ENCODE measurements at regions not wholly inside any gene's neighbourhood (a gene's known extent, or its start where the extent isn't known, plus 50 kb on each side); places are given as distances from the start of the nearest gene placed in this dataset.

DNA sequence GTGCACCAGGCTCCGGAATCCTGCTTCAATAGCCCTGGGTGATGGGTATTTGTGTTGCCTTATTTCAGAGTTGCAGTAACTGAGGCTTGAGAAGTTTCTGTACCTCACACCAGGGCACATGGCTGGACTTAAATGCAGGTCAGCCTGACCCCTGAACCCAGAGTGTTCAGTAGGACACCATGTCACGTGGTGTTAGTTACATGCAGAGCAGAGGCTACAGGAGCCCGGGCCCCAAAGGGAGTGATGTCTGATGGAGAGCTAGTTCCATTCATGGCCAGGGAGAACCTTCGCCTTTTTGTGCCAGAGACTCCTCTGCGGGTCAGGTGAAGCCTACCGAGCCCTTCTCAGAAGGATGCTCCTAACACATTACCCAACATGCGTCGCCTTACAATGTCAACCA is 161.4 kb upstream of the CST7 start:
- peaks cover 8% of the 10 kb centered on the region for H3K27me3 ChIP-seq
- TF ChIP-seq EP300 (IDR thresholded peaks at IDR 0.05) (no peak), POLR2AphosphoS5 (IDR thresholded peaks at IDR 0.05) (no peak), POLR2A (IDR thresholded peaks at IDR 0.05) (no peak)
- TF ChIP-seq, protein P1, sequence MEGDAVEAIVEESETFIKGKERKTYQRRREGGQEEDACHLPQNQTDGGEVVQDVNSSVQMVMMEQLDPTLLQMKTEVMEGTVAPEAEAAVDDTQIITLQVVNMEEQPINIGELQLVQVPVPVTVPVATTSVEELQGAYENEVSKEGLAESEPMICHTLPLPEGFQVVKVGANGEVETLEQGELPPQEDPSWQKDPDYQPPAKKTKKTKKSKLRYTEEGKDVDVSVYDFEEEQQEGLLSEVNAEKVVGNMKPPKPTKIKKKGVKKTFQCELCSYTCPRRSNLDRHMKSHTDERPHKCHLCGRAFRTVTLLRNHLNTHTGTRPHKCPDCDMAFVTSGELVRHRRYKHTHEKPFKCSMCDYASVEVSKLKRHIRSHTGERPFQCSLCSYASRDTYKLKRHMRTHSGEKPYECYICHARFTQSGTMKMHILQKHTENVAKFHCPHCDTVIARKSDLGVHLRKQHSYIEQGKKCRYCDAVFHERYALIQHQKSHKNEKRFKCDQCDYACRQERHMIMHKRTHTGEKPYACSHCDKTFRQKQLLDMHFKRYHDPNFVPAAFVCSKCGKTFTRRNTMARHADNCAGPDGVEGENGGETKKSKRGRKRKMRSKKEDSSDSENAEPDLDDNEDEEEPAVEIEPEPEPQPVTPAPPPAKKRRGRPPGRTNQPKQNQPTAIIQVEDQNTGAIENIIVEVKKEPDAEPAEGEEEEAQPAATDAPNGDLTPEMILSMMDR (IDR thresholded peaks at IDR 0.05): no peak
- H3K36me3 ChIP-seq: no peaks in the 10 kb centered on the region
- H3K9me3 ChIP-seq: no peaks in the 10 kb centered on the region
- no peaks in the 10 kb centered on the region for H3K4me1 ChIP-seq
- 92 to 100% methylated on average over 4 to 6 of the region's 8 CpGs for WGBS, 2 donors (ENCODE audit: low coverage in 1 of 2)
- no peak overlapping the region for H3K4me3 ChIP-seq
- H3K27ac ChIP-seq: no peak overlapping the region
- no peak for ATAC-seq

DNA sequence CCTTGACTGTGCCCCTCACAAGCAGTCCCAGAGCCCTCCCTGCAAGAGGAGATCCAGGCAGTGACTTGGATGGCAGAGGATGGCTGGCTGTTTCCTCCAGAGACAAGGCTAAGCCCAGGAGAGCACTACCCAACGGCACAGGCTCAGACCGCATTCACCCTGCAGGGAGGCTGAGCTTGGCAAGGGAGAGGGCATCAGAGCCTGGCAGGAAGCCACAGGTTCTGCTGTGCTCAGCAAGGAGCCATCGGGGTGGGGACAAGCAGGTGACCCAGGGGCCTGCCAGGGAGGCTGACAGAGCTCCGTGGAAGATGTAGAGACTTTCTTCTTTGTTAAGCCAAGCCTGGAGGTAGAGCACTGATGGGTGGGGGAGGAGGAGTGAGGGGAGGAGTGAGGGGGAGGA is 159.2 kb upstream of the CST7 start:
- TF ChIP-seq POLR2AphosphoS5 (IDR thresholded peaks at IDR 0.05): no peak
- TF ChIP-seq, protein P1 (IDR thresholded peaks at IDR 0.05): no peak
- TF ChIP-seq POLR2A (IDR thresholded peaks at IDR 0.05): no peak
- TF ChIP-seq EP300 (IDR thresholded peaks at IDR 0.05): no peak
- H3K27me3 ChIP-seq: peaks cover 14% of the 10 kb centered on the region
- WGBS, 2 donors (ENCODE audit: low coverage in 1 of 2): 60% methylated on average over 1 of the region's 4 CpGs
- H3K27ac ChIP-seq: no peak overlapping the region
- no peaks in the 10 kb centered on the region for H3K9me3 ChIP-seq
- no peak for ATAC-seq
- no peaks in the 10 kb centered on the region for H3K36me3 ChIP-seq
- no peaks in the 10 kb centered on the region for H3K4me1 ChIP-seq
- no peak overlapping the region for H3K4me3 ChIP-seq

DNA sequence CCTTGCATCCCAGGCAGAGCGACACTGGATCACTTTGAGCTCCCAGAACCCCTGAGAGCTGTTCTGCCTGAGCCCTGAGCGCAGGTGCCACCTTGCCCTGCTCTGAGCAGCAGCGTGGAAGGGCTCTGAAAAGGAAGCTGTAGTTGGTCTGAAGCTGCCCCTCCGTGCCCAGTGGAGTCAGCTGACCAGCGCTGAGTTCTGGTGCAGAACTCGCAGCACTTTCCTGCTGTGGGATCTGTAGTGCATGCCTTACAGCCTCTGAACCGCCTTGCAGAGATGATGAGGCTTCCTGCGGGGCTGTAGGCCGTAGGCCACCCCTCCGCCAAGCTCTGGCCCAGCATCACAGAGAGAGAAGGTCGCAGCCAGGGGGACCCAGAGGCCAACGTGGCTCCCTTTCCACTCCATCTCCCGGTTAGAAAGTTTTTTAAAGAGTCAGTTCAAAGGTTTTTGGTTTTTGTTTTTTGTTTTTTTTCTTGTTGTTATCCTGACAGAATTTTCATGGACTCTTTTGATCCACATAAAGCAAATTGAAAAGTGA is 158.3 kb upstream of the CST7 start:
- Histone ChIP-seq H3K4me1 (no peaks in the 10 kb centered on the region), H3K36me3 (no peaks in the 10 kb centered on the region), H3K27me3 (peaks cover 14% of the 10 kb centered on the region), H3K9me3 (no peaks in the 10 kb centered on the region), H3K27ac (no peak overlapping the region), H3K4me3 (no peak overlapping the region)
- ATAC-seq: no peak
- TF ChIP-seq, protein P1 (IDR thresholded peaks at IDR 0.05): no peak
- TF ChIP-seq POLR2AphosphoS5 (IDR thresholded peaks at IDR 0.05): no peak
- TF ChIP-seq POLR2A (IDR thresholded peaks at IDR 0.05): no peak
- no peak for TF ChIP-seq EP300 (IDR thresholded peaks at IDR 0.05)
- WGBS, 2 donors (ENCODE audit: low coverage in 1 of 2): 75 to 81% methylated on average over 3 to 7 of the region's 13 CpGs

DNA sequence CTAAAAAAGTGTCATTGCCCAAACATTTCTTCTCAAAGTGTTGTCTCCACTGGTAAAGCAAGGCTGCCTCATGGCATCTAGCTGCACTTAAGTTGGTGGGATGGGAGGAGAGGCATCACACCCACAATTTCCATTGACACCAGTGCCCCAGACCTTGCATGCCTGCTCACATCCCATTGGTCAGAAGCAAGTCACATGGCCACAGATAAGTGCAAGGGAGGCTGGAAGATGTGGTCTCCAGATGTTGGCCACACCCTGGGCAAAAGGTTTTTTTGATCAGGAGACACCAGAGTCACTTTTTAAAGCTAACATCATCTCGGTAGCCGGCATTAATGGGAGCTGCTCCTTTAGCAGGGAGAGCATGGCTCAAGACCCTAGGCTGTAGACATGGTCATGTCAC is 157.1 kb upstream of the CST7 start:
- no peak for ATAC-seq
- no peaks in the 10 kb centered on the region for H3K9me3 ChIP-seq

More for the DNA sequence above, 157.1 kb upstream of the CST7 start:
- TF ChIP-seq EP300 (IDR thresholded peaks at IDR 0.05): no peak
- TF ChIP-seq, protein P1 (IDR thresholded peaks at IDR 0.05): no peak
- no peak for TF ChIP-seq POLR2A (IDR thresholded peaks at IDR 0.05)
- no peak for TF ChIP-seq POLR2AphosphoS5 (IDR thresholded peaks at IDR 0.05)
- Histone ChIP-seq H3K27ac (no peak overlapping the region), H3K27me3 (peaks cover 14% of the 10 kb centered on the region), H3K36me3 (no peaks in the 10 kb centered on the region), H3K4me1 (no peaks in the 10 kb centered on the region), H3K4me3 (no peak overlapping the region)
- WGBS, 2 donors (ENCODE audit: low coverage in 1 of 2): 100% methylated on average over 1 of the region's 2 CpGs; no CpG with 5 or more reads in 1 of the 2 donors

Data from gastroesophageal sphincter (tissue), 4 donors.